Mesenchymal stem cell (in vitro differentiated cells and primary cell): ENCODE measurements at regions not wholly inside any gene's neighbourhood (a gene's known extent, or its start where the extent isn't known, plus 50 kb on each side); places are given as distances from the start of the nearest gene placed in this dataset.

Source experiments
- DNase-seq: peaks from one replicate; pipeline ENCODE4 v3.0.0-alpha.2; 2013
- H2AFZ ChIP-seq: one replicate; pipeline ENCODE4 v1.6.1; 2013; ENCODE audit warnings: low read depth, mild to moderate bottlenecking, control low read depth, inconsistent platforms, low read length, moderate library complexity
- H2AK5ac ChIP-seq: 2 replicates; pipeline ENCODE4 v1.6.1; 2013; ENCODE audit warnings: low read length, moderate library complexity, mild to moderate bottlenecking, inconsistent platforms; ENCODE audit not compliant: severe bottlenecking
- H2BK120ac ChIP-seq: one replicate; pipeline ENCODE4 v1.6.1; 2013; ENCODE audit warnings: low read depth, mild to moderate bottlenecking, inconsistent platforms, low read length, moderate library complexity
- H2BK12ac ChIP-seq, 2 experiments: one replicate each; pipeline ENCODE4 v1.6.1; 2013; ENCODE audit warnings: inconsistent platforms in 2 of 2, low read length in 2 of 2, mild to moderate bottlenecking in 2 of 2, moderate library complexity in 2 of 2, control low read depth in 1 of 2
- H2BK15ac ChIP-seq: one replicate; pipeline ENCODE4 v1.6.1; 2013; ENCODE audit warnings: mild to moderate bottlenecking, low read depth, inconsistent platforms; ENCODE audit not compliant: poor library complexity, severe bottlenecking
- H2BK5ac ChIP-seq: 2 replicates; pipeline ENCODE4 v1.6.1; 2013; ENCODE audit warnings: low read depth, mild to moderate bottlenecking, low read length, control low read depth, inconsistent platforms; ENCODE audit not compliant: poor library complexity, severe bottlenecking
- H3K14ac ChIP-seq, 2 experiments: one replicate each; pipeline ENCODE4 v1.6.1; 2013; ENCODE audit warnings: inconsistent platforms in 2 of 2, low read length in 2 of 2, control low read depth in 1 of 2, mild to moderate bottlenecking in 1 of 2, moderate library complexity in 1 of 2
- H3K18ac ChIP-seq, 2 experiments: one replicate each; pipeline ENCODE4 v1.6.1; 2013; ENCODE audit warnings: inconsistent platforms in 2 of 2, low read length in 2 of 2, control low read depth in 1 of 2, low read depth in 1 of 2, mild to moderate bottlenecking in 1 of 2
- H3K23ac ChIP-seq, 2 experiments: one replicate each; pipeline ENCODE4 v1.6.1; 2013; ENCODE audit warnings: inconsistent platforms in 2 of 2, low read length in 2 of 2, mild to moderate bottlenecking in 2 of 2, moderate library complexity in 2 of 2, control low read depth in 1 of 2
- H3K27ac ChIP-seq: 2 replicates; pipeline ENCODE4 v1.5.1; 2013; ENCODE audit warnings: mild to moderate bottlenecking, moderate library complexity, low read length, control low read depth, inconsistent platforms; ENCODE audit not compliant: poor library complexity, severe bottlenecking
- H3K27me3 ChIP-seq, 2 experiments: 2 replicates each; pipeline versions ENCODE4 v1.6.1 to v1.7.0; 2013; ENCODE audit warnings: low read length in 2 of 2, mild to moderate bottlenecking in 2 of 2, moderate library complexity in 2 of 2, control low read depth in 1 of 2, inconsistent platforms in 1 of 2; ENCODE audit not compliant: control insufficient read depth in 1 of 2, insufficient read depth in 1 of 2
- H3K36me3 ChIP-seq, 2 experiments: 2 replicates each; pipeline versions ENCODE4 v1.6.1 to v1.7.0; 2013; ENCODE audit warnings: low read length in 2 of 2, control low read depth in 1 of 2, inconsistent platforms in 1 of 2, low read depth in 1 of 2, mild to moderate bottlenecking in 1 of 2; ENCODE audit not compliant: insufficient read depth in 2 of 2, control insufficient read depth in 1 of 2
- H3K4ac ChIP-seq, 2 experiments: one replicate each; pipeline ENCODE4 v1.6.1; 2013; ENCODE audit warnings: inconsistent platforms in 2 of 2, low read length in 2 of 2, mild to moderate bottlenecking in 2 of 2, moderate library complexity in 2 of 2, control low read depth in 1 of 2, low read depth in 1 of 2
- H3K4me1 ChIP-seq: 2 replicates; pipeline ENCODE4 v1.6.1; 2013; ENCODE audit warnings: low read depth, low read length, control low read depth; ENCODE audit not compliant: control insufficient read depth, insufficient read depth
- H3K4me2 ChIP-seq: 2 replicates; pipeline ENCODE4 v1.6.1; 2013; ENCODE audit warnings: low read length, mild to moderate bottlenecking, inconsistent platforms; ENCODE audit not compliant: poor library complexity, severe bottlenecking
- H3K4me3 ChIP-seq, 2 experiments: 2 replicates each; pipeline versions ENCODE4 v1.5.1 to v1.7.0; 2013; ENCODE audit warnings: low read length in 2 of 2, mild to moderate bottlenecking in 2 of 2, control low read depth in 1 of 2, low read depth in 1 of 2; ENCODE audit not compliant: insufficient read depth in 1 of 2
- H3K79me1 ChIP-seq: replicated peaks from 2 replicates; pipeline ENCODE4 v1.6.1; 2013; ENCODE audit warnings: mild to moderate bottlenecking, control low read depth, low read length, inconsistent platforms; ENCODE audit not compliant: poor library complexity, severe bottlenecking
- H3K9ac ChIP-seq: 2 replicates; pipeline ENCODE4 v1.7.0; 2013; ENCODE audit warnings: mild to moderate bottlenecking, low read length, moderate library complexity
- H3K9me3 ChIP-seq: 2 replicates; pipeline ENCODE4 v1.7.0; 2013; ENCODE audit warnings: mild to moderate bottlenecking, low read length; ENCODE audit not compliant: control insufficient read depth
- H4K8ac ChIP-seq: one replicate; pipeline ENCODE4 v1.6.1; 2013; ENCODE audit warnings: inconsistent platforms, mild to moderate bottlenecking, low read length, moderate library complexity
- H4K91ac ChIP-seq: one replicate; pipeline ENCODE4 v1.6.1; 2013; ENCODE audit warnings: mild to moderate bottlenecking, low read length, inconsistent platforms
- WGBS: methylation state at CpG from one replicate; pipeline ENCODE4 v1.1.7; 2013; ENCODE audit warnings: mixed read lengths; 5-methylcytosine and 5-hydroxymethylcytosine counted together

DNA sequence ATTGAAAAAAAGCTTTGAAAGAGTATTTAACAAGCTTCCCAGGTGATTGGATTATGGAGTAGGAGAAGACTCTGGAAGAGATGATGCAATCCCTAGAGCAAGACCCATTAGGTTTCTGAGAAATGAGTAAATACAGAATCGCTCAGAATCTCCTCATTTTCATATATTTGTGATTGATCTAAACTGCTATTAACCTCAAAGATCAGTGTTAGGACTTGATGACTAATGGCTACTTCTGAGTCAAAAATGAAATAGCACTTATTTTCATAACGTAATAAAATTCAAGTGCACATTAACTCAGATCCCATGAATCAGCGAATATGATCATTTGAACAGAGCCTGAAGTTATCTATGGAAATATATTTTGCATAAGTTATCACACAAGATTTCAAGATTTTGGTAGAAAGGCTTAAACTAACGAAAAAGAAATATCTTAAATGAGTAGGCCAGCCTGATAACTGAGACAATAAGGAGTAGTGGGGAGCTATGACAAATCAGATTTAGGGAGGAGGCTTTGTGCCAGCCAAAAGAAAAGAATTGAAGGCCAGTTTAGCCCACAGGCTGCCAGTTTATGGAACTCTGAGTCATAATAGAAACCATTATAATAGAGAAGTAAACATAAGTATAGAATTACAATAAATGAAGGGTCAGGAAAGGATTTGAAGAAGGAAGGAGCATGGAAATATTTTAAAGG, 106.7 kb upstream of the OSMR start:
- no peak overlapping the region for H3K23ac ChIP-seq
- no peak overlapping the region for H3K27ac ChIP-seq
- no peak overlapping the region for H4K8ac ChIP-seq
- no peak overlapping the region for H3K4me2 ChIP-seq
- DNase-seq, result no peak
- H3K18ac ChIP-seq, result no peak overlapping the region
- no peak overlapping the region for H2BK5ac ChIP-seq
- no peaks in the 10 kb centered on the region for H3K27me3 ChIP-seq
- H2BK120ac ChIP-seq, result no peak overlapping the region
- 82% methylated on average over 1 of the region's 4 CpGs for WGBS
- no peak overlapping the region for H2BK15ac ChIP-seq
- H2AK5ac ChIP-seq, result no peak overlapping the region
- no peaks in the 10 kb centered on the region for H3K4me1 ChIP-seq
- no peak overlapping the region for H3K4ac ChIP-seq
- peaks cover 17% of the 10 kb centered on the region for H3K9me3 ChIP-seq
- H3K14ac ChIP-seq, result no peak overlapping the region
- no peak overlapping the region for H2AFZ ChIP-seq
- no peak overlapping the region for H2BK12ac ChIP-seq
- no peaks in the 10 kb centered on the region for H3K36me3 ChIP-seq
- H3K4me3 ChIP-seq, result no peak overlapping the region
- no peaks in the 10 kb centered on the region for H3K79me1 ChIP-seq
- H3K9ac ChIP-seq, result no peak overlapping the region
- no peak overlapping the region for H4K91ac ChIP-seq

GRCh38 chr5:38739705-38740045, 106.1 kb upstream of the OSMR start:
- Histone ChIP-seq H2AK5ac (no peak overlapping the region), H3K23ac (no peak overlapping the region), H4K91ac (no peak overlapping the region), H3K4me1 (no peaks in the 10 kb centered on the region), H3K4me3 (no peak overlapping the region), H3K27ac (no peak overlapping the region), H2BK12ac (no peak overlapping the region), H3K27me3 (no peaks in the 10 kb centered on the region), H2BK15ac (no peak overlapping the region), H3K9ac (no peak overlapping the region), H3K9me3 (peaks cover 17% of the 10 kb centered on the region), H3K79me1 (no peaks in the 10 kb centered on the region), H4K8ac (no peak overlapping the region), H3K14ac (no peak overlapping the region), H3K36me3 (no peaks in the 10 kb centered on the region), H3K18ac (no peak overlapping the region), H3K4me2 (no peak overlapping the region), H2AFZ (no peak overlapping the region), H3K4ac (no peak overlapping the region), H2BK5ac (no peak overlapping the region), H2BK120ac (no peak overlapping the region)
- no peak for DNase-seq
- WGBS, result 100% methylated on average over 1 of the region's 1 CpG

DNA sequence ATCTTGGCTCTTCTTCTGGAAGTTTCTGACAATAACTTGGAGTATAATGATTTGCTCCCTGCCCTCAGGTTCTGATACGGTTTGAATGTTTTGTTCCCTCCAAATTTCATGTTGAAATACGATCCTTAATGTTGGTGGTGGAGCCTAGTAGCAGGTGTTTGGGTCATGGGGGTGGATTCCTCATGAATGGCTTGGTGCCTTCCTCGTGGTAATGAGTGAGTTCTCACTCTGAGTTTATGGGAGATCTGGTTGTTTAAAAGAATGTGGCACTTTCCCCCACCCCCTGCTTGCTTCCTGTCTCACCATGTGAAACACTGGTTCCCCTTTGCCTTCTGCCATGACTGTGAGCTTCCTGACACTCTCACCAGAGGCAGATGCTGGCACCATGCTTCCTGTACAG, 103.0 kb upstream of the OSMR start:
- no peak overlapping the region for H3K14ac ChIP-seq
- 78% methylated on average over 2 of the region's 3 CpGs for WGBS
- no peak overlapping the region for H3K9ac ChIP-seq
- no peaks in the 10 kb centered on the region for H3K36me3 ChIP-seq
- H2BK15ac ChIP-seq, result no peak overlapping the region
- no peak overlapping the region for H2AFZ ChIP-seq
- H2BK5ac ChIP-seq, result no peak overlapping the region
- H3K27me3 ChIP-seq, result peaks cover 0 to 5% of the 10 kb centered on the region in 2 experiments
- no peak overlapping the region for H3K4me2 ChIP-seq
- H3K4ac ChIP-seq, result no peak overlapping the region
- no peaks in the 10 kb centered on the region for H3K4me1 ChIP-seq
- no peak overlapping the region for H4K91ac ChIP-seq
- no peak overlapping the region for H3K23ac ChIP-seq
- H3K9me3 ChIP-seq, result peaks cover 17% of the 10 kb centered on the region
- H2BK12ac ChIP-seq, result no peak overlapping the region
- no peak for DNase-seq
- H3K27ac ChIP-seq, result no peak overlapping the region
- no peaks in the 10 kb centered on the region for H3K79me1 ChIP-seq
- peak overlapping the region in 1 of 2 experiments; percentile 16 for H3K4me3 ChIP-seq
- H2AK5ac ChIP-seq, result no peak overlapping the region
- H4K8ac ChIP-seq, result no peak overlapping the region
- H3K18ac ChIP-seq, result no peak overlapping the region
- no peak overlapping the region for H2BK120ac ChIP-seq

- 62% methylated on average over 1 of the region's 1 CpG for WGBS
- Histone ChIP-seq H3K23ac (no peak overlapping the region), H3K18ac (no peak overlapping the region), H2AK5ac (no peak overlapping the region), H3K9ac (no peak overlapping the region), H3K27ac (no peak overlapping the region), H3K79me1 (no peaks in the 10 kb centered on the region), H2BK120ac (no peak overlapping the region), H3K36me3 (no peaks in the 10 kb centered on the region), H3K4ac (no peak overlapping the region), H4K91ac (no peak overlapping the region), H4K8ac (no peak overlapping the region), H2AFZ (no peak overlapping the region), H3K27me3 (peaks cover 0 to 5% of the 10 kb centered on the region in 2 experiments), H2BK15ac (no peak overlapping the region), H3K4me2 (no peak overlapping the region), H3K14ac (no peak overlapping the region), H3K4me1 (no peaks in the 10 kb centered on the region), H3K4me3 (peak overlapping the region in 1 of 2 experiments; percentile 16), H3K9me3 (peaks cover 17% of the 10 kb centered on the region), H2BK12ac (no peak overlapping the region), H2BK5ac (no peak overlapping the region)
- no peak for DNase-seq
These were observed 102.2 kb upstream of the OSMR start for GRCh38 chr5:38743562-38743961.
